A673 (cell line): ENCODE measurements at regions not wholly inside any gene's neighbourhood (a gene's known extent, or its start where the extent isn't known, plus 50 kb on each side); places are given as distances from the start of the nearest gene placed in this dataset.

Experiments used
- BruUV-seq: library from RNA; stranded (reverse); fragments of 400-500 nt; replicated peaks from 2 replicates; lab custom pipeline; 2021; lab: Mats Ljungman, UMichigan
- CTCF ChIA-PET: fragments of 300-600 bp; sonication (Branson Sonifier 250); formaldehyde crosslinking; loops from one replicate; lab custom pipeline; 2022; ENCODE audit warnings: antibody characterized with exemption; lab: Charles Lee
- POLR2A ChIA-PET: fragments of 300-600 bp; sonication (Branson Sonifier 250); formaldehyde crosslinking; loops from one replicate; lab custom pipeline; 2022; ENCODE audit warnings: antibody characterized with exemption; ENCODE audit not compliant: low non-redundant PET; lab: Charles Lee
- DNase-seq: peaks from one replicate; pipeline ENCODE4 v3.0.0-alpha.2; 2015; ENCODE audit warnings: low spot score
- H3K27ac ChIP-seq: fragments of 200-600 bp; sonication (generic); 2 replicates; pipeline ENCODE4 v1.5.1; 2016; ENCODE audit warnings: mixed run types, low read depth, mild to moderate bottlenecking, mixed read lengths, antibody characterized with exemption, low read length; ENCODE audit not compliant: poor library complexity, severe bottlenecking
- H3K27me3 ChIP-seq: fragments of 200-600 bp; sonication (generic); replicated peaks from 2 replicates; pipeline ENCODE4 v1.6.1; 2017; ENCODE audit warnings: mixed run types, low read depth, mild to moderate bottlenecking, mixed read lengths, antibody characterized with exemption, low read length; ENCODE audit not compliant: insufficient read depth, poor library complexity
- H3K36me3 ChIP-seq: fragments of 200-600 bp; sonication (generic); 2 replicates; pipeline ENCODE4 v1.6.1; 2016; ENCODE audit warnings: mixed run types, mild to moderate bottlenecking, mixed read lengths, antibody characterized with exemption, low read length; ENCODE audit not compliant: insufficient read depth, poor library complexity, severe bottlenecking
- H3K4me1 ChIP-seq: fragments of 200-600 bp; sonication (generic); 2 replicates; pipeline ENCODE4 v1.6.1; 2017; ENCODE audit warnings: mixed run types, mild to moderate bottlenecking, mixed read lengths, antibody characterized with exemption, low read length; ENCODE audit not compliant: insufficient read depth, poor library complexity, severe bottlenecking
- H3K4me3 ChIP-seq: fragments of 200-600 bp; sonication (generic); 2 replicates; pipeline ENCODE4 v1.5.1; 2016; ENCODE audit warnings: low read depth, mixed run types, mild to moderate bottlenecking, mixed read lengths, low read length; ENCODE audit not compliant: poor library complexity, severe bottlenecking
- H3K9me3 ChIP-seq: fragments of 200-600 bp; sonication (generic); 2 replicates; pipeline ENCODE4 v1.6.1; 2016; ENCODE audit warnings: mixed run types, low read depth, mild to moderate bottlenecking, mixed read lengths, antibody characterized with exemption, low read length; ENCODE audit not compliant: poor library complexity, severe bottlenecking
- CTCF ChIP-seq: fragments of 300-800, 200-600 bp; sonication (generic); conservative IDR thresholded peaks from 2 replicates; pipeline ENCODE4 v1.5.1; 2017; ENCODE audit warnings: low read depth, mild to moderate bottlenecking, antibody characterized with exemption, low read length, moderate library complexity, mixed read lengths
- EZH2 ChIP-seq: fragments of 200-600 bp; sonication (generic); IDR thresholded peaks from 2 replicates; pipeline ENCODE4 v1.6.1; 2017; ENCODE audit warnings: borderline replicate concordance, low read depth, mild to moderate bottlenecking, mixed read lengths, antibody characterized with exemption, low read length; ENCODE audit not compliant: poor library complexity, severe bottlenecking
- intact Hi-C: fragments of 100-400 bp; cut with micrococcal nuclease; formaldehyde crosslinking; loops from one replicate; pipeline ENCODE4 v1.10.0; 2022; ENCODE audit not compliant: unreplicated experiment

DNA sequence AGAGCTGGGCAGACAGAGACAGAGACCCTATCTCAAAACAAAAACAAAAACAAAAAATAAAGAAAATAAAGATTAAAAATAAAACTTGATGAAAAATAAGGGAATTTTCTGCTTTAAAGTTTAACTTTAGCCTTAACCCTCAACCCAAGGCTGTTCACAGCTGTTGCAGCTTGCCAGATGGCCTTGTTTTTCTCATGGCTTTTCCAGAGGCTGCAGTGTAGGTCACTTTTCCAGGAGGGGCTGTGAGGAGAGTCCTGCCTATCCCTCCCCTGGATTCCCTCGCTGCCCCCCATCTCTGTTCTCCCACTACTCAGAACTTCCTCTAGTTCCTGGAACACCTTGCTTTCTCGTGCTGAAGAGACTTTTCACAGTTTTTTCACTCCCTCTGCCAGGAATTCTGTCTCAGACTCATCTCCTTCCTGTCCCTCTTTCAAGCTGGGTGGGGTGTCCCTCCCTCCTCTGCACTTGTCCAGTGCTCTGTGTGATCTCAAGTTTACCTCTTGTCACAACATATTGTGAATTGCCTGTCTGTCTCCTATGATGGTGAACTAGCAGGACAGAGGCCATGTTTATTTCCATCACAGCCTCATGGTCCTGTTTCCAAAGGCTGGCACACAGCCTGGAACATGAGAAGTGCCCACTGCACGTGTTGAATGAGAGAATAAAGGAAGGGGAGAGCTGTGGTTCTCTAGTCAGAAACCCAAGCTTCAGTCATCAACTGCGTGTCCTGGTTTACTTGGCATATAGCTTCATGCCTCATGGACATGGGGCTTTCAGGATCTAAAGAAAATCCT lies 69.9 kb upstream of the MSI2 start:
- H3K4me1 ChIP-seq = no peaks in the 10 kb centered on the region
- H3K4me3 ChIP-seq = no peak overlapping the region
- no peaks in the 10 kb centered on the region for H3K27me3 ChIP-seq
- ChIA-PET CTCF (no interaction called here), POLR2A (no interaction called here)
- no peaks in the 10 kb centered on the region for H3K9me3 ChIP-seq
- H3K36me3 ChIP-seq = no peaks in the 10 kb centered on the region
- intact Hi-C loops = no loop called here
- no peak overlapping the region for H3K27ac ChIP-seq
- DNase-seq = no peak
- no TSS peak for BruUV-seq
- TF ChIP-seq CTCF = no peak
- TF ChIP-seq EZH2 = no peak

DNA sequence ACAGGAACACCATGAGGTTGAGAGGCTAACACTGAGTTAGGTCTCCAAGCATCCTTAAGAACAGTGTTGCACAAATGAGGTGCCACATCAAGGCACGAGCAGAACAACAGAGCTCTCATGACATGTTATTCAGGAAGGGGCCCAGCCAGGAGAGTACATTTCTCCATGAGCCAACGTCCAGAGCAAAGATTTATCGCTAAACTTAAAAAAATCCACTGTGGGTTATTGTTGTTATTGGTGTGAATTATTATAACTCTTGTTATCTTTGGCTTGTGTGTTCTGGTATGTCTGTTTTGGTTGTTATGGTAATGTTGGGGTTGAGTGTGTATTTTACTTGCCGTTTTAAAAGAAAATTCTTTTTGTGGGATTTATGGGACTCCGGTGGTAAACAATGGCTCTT lies 68.9 kb upstream of the MSI2 start:
- Histone ChIP-seq H3K4me3 (no peak overlapping the region), H3K27me3 (no peaks in the 10 kb centered on the region), H3K36me3 (no peaks in the 10 kb centered on the region), H3K27ac (no peak overlapping the region), H3K9me3 (no peaks in the 10 kb centered on the region), H3K4me1 (no peaks in the 10 kb centered on the region)
- no TSS peak for BruUV-seq
- no peak for DNase-seq
- ChIA-PET CTCF (no interaction called here), POLR2A (no interaction called here)
- intact Hi-C loops = no loop called here
- TF ChIP-seq CTCF (no peak), EZH2 (no peak)

GRCh38 chr17:57195785-57196460 lies 60.4 kb upstream of the MSI2 start:
- no TSS peak for BruUV-seq
- DNase-seq = no peak
- H3K9me3 ChIP-seq = no peaks in the 10 kb centered on the region
- ChIA-PET CTCF (no interaction called here), POLR2A (no interaction called here)
- no peaks in the 10 kb centered on the region for H3K4me1 ChIP-seq
- H3K27ac ChIP-seq = no peak overlapping the region
- intact Hi-C loops = no loop called here
- H3K4me3 ChIP-seq = no peak overlapping the region
- H3K27me3 ChIP-seq = no peaks in the 10 kb centered on the region
- H3K36me3 ChIP-seq = no peaks in the 10 kb centered on the region
- TF ChIP-seq CTCF = no peak
- no peak for TF ChIP-seq EZH2
